ENCODE measurements at regions not wholly inside any gene's neighbourhood (a gene's known extent, or its start where the extent isn't known, plus 50 kb on each side); places are given as distances from the start of the nearest gene placed in this dataset.
"Not testable (repeated sequence)": the region's sequence is repeated elsewhere in the genome, so short reads cannot be mapped to it uniquely, and the experiment has no call there.

- TF ChIP-seq CTCF (IDR thresholded peaks at IDR 0.05; ENCODE audit: low read depth, low read length); EZH2phosphoT487 (IDR thresholded peaks at IDR 0.05; ENCODE audit: low read depth): not testable (repeated sequence)
Measured at GRCh38 chr17:63231015-63231620, 215.0 kb downstream of the CYB561 start.

Data from OCI-LY3 (cell line).